Mucosa of descending colon (tissue), 3 donors: ENCODE measurements at regions not wholly inside any gene's neighbourhood (a gene's known extent, or its start where the extent isn't known, plus 50 kb on each side); places are given as distances from the start of the nearest gene placed in this dataset.

Experiments
- ATAC-seq: fragments of 200-7000 bp; cut with Tn5 transposase; one replicate; pipeline ENCODE4 v1.9.1; 2020; ENCODE audit warnings: mild to moderate bottlenecking, moderate library complexity
- DNase-seq, 3 donors: peaks; one replicate each; pipeline ENCODE4 v3.0.0-alpha.2; 2020
- H3K36me3 ChIP-seq: fragments of 200-600 bp; one replicate; pipeline ENCODE4 v1.8.0; 2021; ENCODE audit warnings: low read depth, mild to moderate bottlenecking
- H3K4me1 ChIP-seq: fragments of 200-600 bp; one replicate; pipeline ENCODE4 v1.8.0; 2021; ENCODE audit warnings: low read depth, mild to moderate bottlenecking
- H3K4me3 ChIP-seq: fragments of 200-600 bp; one replicate; pipeline ENCODE4 v1.8.0; 2021; ENCODE audit warnings: mild to moderate bottlenecking
- H3K9me3 ChIP-seq: fragments of 200-600 bp; one replicate; pipeline ENCODE4 v1.8.0; 2021; ENCODE audit warnings: mild to moderate bottlenecking
- intact Hi-C, 2 donors: fragments of 100-400 bp; cut with DNase I in 1 of 2; cut with micrococcal nuclease in 1 of 2; formaldehyde crosslinking; loops; one replicate each; pipeline versions ENCODE4 v1.11.0 to v1.11.1; 2022; cut with DNase I, micrococcal nuclease
- TF ChIP-seq, protein P1 (sequence below): fragments of 200-600 bp; IDR thresholded peaks from one replicate; pipeline ENCODE4 v1.8.0; 2022; ENCODE audit warnings: antibody characterized with exemption, mild to moderate bottlenecking
- donor health status: DM: no; HTN: no; CAD: no; lungs with moderate emphysema.
- donor health status: DM: no; HTN: no; CAD: no.
- donor health status: DM: no; HTN: yes; CAD: no.

DNA sequence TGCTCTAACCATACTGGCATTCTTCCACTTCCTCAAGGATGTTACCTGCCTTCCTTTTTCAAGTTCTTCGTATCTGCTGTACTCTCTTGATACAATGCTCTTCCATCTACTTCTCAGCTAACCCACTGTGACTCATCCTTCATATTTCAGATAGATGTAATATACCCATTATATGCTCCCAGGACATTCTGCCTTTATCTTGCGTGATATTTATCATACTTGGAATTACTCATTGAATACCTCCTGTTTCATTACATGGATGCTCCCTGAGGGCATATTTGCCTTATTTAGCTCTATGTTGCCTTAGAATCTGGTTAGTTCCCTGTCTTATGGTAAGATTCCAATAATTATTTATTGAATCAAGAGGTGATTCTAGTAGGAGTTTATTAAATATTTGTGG lies 706.4 kb downstream of the SORCS3 start:
- intact Hi-C loops, result no loop called here
- Histone ChIP-seq H3K9me3 (no peaks in the 10 kb centered on the region), H3K4me1 (no peaks in the 10 kb centered on the region), H3K4me3 (no peak overlapping the region), H3K36me3 (no peaks in the 10 kb centered on the region)
- no peak for ATAC-seq
- DNase-seq, result no peak
- TF ChIP-seq, protein P1, sequence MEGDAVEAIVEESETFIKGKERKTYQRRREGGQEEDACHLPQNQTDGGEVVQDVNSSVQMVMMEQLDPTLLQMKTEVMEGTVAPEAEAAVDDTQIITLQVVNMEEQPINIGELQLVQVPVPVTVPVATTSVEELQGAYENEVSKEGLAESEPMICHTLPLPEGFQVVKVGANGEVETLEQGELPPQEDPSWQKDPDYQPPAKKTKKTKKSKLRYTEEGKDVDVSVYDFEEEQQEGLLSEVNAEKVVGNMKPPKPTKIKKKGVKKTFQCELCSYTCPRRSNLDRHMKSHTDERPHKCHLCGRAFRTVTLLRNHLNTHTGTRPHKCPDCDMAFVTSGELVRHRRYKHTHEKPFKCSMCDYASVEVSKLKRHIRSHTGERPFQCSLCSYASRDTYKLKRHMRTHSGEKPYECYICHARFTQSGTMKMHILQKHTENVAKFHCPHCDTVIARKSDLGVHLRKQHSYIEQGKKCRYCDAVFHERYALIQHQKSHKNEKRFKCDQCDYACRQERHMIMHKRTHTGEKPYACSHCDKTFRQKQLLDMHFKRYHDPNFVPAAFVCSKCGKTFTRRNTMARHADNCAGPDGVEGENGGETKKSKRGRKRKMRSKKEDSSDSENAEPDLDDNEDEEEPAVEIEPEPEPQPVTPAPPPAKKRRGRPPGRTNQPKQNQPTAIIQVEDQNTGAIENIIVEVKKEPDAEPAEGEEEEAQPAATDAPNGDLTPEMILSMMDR, result no peak

DNA sequence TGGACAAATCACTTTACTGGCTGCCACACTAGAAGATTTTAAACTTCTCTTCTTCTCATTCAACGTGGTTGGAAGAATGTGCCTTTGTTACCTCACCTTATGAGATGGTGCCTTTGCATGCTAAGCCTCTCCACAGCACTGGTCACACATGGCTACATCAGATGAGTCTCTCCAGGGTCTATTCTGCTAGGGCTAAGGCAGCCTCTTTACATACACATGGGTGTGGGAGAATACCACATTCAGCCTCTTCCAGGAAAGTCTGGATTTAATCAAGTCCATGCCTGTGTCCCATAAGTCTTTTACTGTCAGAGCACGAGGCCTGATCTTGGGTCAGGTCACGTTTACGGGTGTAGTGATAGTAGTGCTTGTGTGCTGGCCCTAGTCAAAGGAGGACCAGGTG lies 701.5 kb downstream of the SORCS3 start:
- DNase-seq, result no peak
- TF ChIP-seq, protein P1, result no peak
- no peaks in the 10 kb centered on the region for H3K4me1 ChIP-seq
- no peak for ATAC-seq
- H3K9me3 ChIP-seq, result no peaks in the 10 kb centered on the region
- no peaks in the 10 kb centered on the region for H3K36me3 ChIP-seq
- intact Hi-C loops, result no loop called here
- no peak overlapping the region for H3K4me3 ChIP-seq

DNA sequence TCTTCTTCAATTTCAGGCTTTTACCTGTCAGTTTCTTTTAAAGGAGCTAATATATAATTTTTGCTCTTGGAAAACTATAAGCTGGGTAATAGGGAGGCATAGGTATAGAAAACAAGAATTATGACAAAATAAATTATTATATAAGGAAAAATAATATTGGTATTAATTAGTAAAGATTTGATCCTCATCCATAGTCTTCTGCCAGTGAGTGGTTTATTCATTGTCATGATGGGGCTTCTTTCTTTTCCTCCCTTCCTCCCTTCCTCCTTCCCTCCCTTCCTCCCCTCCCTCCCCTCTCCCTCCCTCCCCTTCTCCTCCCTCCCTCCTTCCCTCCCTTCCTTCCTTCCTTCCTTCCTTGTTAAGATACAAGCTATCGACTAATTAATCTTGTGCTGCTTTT lies 698.6 kb downstream of the SORCS3 start:
- no peaks in the 10 kb centered on the region for H3K4me1 ChIP-seq
- ATAC-seq (no peak), DNase-seq (no peak)
- no peaks in the 10 kb centered on the region for H3K36me3 ChIP-seq
- TF ChIP-seq, protein P1, result no peak
- intact Hi-C loops, result no loop called here
- H3K4me3 ChIP-seq, result no peak overlapping the region
- H3K9me3 ChIP-seq, result no peaks in the 10 kb centered on the region

DNA sequence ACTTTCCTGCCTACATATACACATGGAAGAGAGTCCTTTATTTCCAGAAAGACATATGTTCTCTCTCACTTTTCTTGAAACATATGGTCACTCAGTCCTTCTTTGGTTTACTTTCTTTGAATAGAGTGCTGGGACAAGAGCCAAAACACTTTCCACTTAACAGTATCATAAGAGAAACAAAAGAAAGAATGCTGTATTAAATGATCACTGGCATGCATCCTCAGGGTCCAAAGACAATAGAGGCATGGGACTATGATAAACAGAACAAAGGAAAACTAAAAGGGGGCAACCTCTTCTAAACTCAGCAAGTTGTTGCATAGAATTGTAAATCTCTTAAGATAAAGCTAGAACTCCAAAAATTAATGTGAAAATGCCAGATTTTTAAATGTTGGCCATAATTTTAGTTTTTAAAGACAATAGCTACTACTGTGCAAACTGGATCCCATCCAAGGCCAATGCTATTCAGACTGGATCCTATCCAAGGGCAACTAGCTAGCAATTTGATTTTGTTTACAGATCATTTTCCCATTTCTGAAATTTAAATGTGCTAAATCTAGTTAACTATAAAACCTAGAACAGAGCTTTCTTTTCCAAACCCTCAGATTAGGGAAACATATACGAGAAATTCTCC lies 687.5 kb downstream of the SORCS3 start:
- no peaks in the 10 kb centered on the region for H3K9me3 ChIP-seq
- intact Hi-C loops, result no loop called here
- H3K36me3 ChIP-seq, result no peaks in the 10 kb centered on the region
- DNase-seq (peak in 1 of 3 donors; percentile 27), ATAC-seq (no peak)
- H3K4me3 ChIP-seq, result no peak overlapping the region
- TF ChIP-seq, protein P1, result no peak
- peaks cover 4% of the 10 kb centered on the region for H3K4me1 ChIP-seq
